ENCODE measurements at regions not wholly inside any gene's neighbourhood (a gene's known extent, or its start where the extent isn't known, plus 50 kb on each side); places are given as distances from the start of the nearest gene placed in this dataset.

DNA sequence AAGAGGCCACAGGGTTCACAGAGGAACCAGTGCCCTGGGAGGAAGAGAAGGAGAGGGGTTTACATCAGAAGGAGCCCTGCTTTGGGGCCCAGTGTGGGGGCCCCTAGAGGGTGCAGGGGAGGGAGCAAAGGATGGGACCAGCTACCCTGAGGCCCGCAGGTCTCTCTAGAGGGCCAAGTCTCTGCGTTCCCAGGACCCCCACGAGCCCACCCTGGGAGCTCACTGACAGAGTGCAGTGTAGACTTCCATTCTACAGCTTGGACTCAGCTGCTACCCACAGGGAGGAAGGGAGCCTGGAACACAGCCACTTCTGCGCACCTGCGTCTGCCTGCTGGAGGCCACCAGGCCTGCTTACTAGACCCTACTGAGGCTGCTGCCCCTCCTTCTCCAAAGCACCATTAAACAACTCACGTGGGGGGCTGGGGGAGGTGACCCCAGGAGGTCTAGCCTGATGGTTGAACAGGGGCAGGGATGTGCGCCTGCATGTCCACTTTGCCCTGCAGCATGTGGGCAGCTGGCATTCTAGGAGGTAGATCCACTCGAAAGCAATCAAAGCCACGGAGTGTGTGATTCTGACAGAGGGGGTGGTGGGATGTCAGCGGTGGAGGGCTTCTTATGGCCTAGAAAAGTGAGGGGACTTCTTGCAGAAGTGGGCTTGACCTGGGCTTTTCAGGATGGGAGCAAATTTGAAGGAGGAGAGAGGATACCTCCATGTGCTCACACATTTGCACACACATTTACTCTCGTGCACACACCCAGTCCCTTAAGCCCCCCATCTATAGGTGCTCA lies 90.2 kb downstream of the ZFP36L2 start:
- no peak overlapping the region for H2AFZ ChIP-seq (ENCODE audit: low read length)

GRCh38 chr2:43135583-43135982 lies 90.8 kb downstream of the ZFP36L2 start:
- H4K20me1 ChIP-seq (ENCODE audit: insufficient read depth, low read length): no peaks in the 10 kb centered on the region
- no peak overlapping the region for H3K27ac ChIP-seq (ENCODE audit: low read depth, low read length)
- peaks cover 24% of the 10 kb centered on the region for H3K4me1 ChIP-seq (ENCODE audit: insufficient read depth, low read length)
- H3K36me3 ChIP-seq (ENCODE audit: insufficient read depth, low read length): no peaks in the 10 kb centered on the region
- TF ChIP-seq, protein P1, sequence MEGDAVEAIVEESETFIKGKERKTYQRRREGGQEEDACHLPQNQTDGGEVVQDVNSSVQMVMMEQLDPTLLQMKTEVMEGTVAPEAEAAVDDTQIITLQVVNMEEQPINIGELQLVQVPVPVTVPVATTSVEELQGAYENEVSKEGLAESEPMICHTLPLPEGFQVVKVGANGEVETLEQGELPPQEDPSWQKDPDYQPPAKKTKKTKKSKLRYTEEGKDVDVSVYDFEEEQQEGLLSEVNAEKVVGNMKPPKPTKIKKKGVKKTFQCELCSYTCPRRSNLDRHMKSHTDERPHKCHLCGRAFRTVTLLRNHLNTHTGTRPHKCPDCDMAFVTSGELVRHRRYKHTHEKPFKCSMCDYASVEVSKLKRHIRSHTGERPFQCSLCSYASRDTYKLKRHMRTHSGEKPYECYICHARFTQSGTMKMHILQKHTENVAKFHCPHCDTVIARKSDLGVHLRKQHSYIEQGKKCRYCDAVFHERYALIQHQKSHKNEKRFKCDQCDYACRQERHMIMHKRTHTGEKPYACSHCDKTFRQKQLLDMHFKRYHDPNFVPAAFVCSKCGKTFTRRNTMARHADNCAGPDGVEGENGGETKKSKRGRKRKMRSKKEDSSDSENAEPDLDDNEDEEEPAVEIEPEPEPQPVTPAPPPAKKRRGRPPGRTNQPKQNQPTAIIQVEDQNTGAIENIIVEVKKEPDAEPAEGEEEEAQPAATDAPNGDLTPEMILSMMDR (IDR thresholded peaks at IDR 0.05; ENCODE audit: extremely low read depth, low read depth, low read length): no peak
- peak; percentile 43 for DNase-seq (ENCODE audit: insufficient read length, low spot score, missing footprints)
- H3K4me3 ChIP-seq (ENCODE audit: insufficient read depth, low read length): no peak overlapping the region
- no peaks in the 10 kb centered on the region for H3K9me3 ChIP-seq (ENCODE audit: low read depth, low read length)
- no peak overlapping the region for H2AFZ ChIP-seq (ENCODE audit: low read length)
- H3K4me2 ChIP-seq (ENCODE audit: insufficient read depth, low read length): no peak overlapping the region
- no peaks in the 10 kb centered on the region for H3K79me2 ChIP-seq (ENCODE audit: insufficient read depth, low read length)
- H3K27me3 ChIP-seq (ENCODE audit: insufficient read depth, low read length): no peaks in the 10 kb centered on the region

More for the DNA sequence above, 90.2 kb downstream of the ZFP36L2 start:
- Histone ChIP-seq H4K20me1 (ENCODE audit: insufficient read depth, low read length) (no peaks in the 10 kb centered on the region), H3K79me2 (ENCODE audit: insufficient read depth, low read length) (no peaks in the 10 kb centered on the region), H3K4me3 (ENCODE audit: insufficient read depth, low read length) (no peak overlapping the region), H3K27ac (ENCODE audit: low read depth, low read length) (no peak overlapping the region), H3K4me1 (ENCODE audit: insufficient read depth, low read length) (peaks cover 18% of the 10 kb centered on the region), H3K4me2 (ENCODE audit: insufficient read depth, low read length) (no peak overlapping the region), H3K27me3 (ENCODE audit: insufficient read depth, low read length) (no peaks in the 10 kb centered on the region), H3K36me3 (ENCODE audit: insufficient read depth, low read length) (no peaks in the 10 kb centered on the region), H3K9me3 (ENCODE audit: low read depth, low read length) (no peaks in the 10 kb centered on the region)
- TF ChIP-seq, protein P1 (IDR thresholded peaks at IDR 0.05; ENCODE audit: extremely low read depth, low read depth, low read length): no peak
- DNase-seq (ENCODE audit: insufficient read length, low spot score, missing footprints): peak; percentile 21

DNA sequence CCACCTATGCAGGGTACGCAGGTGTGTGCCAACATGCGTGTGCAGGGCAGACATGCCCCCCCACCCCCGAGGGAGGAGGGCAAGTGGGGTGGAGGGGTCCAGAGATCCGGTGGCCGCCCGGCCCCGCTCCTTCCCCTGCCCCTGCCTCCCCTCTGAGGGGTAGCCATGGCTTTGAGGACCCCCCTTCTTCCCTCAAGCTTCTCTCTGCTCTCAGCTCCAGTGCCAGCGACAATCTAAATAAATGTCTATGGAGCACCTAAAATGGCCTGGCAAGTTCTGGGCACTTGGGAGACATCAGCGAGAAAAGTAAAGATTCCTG lies 91.9 kb downstream of the ZFP36L2 start:
- Histone ChIP-seq H4K20me1 (ENCODE audit: insufficient read depth, low read length) (no peaks in the 10 kb centered on the region), H3K4me1 (ENCODE audit: insufficient read depth, low read length) (peaks cover 30% of the 10 kb centered on the region), H3K27ac (ENCODE audit: low read depth, low read length) (no peak overlapping the region), H3K9me3 (ENCODE audit: low read depth, low read length) (no peaks in the 10 kb centered on the region), H3K4me2 (ENCODE audit: insufficient read depth, low read length) (no peak overlapping the region), H3K4me3 (ENCODE audit: insufficient read depth, low read length) (no peak overlapping the region), H2AFZ (ENCODE audit: low read length) (no peak overlapping the region), H3K27me3 (ENCODE audit: insufficient read depth, low read length) (no peaks in the 10 kb centered on the region), H3K36me3 (ENCODE audit: insufficient read depth, low read length) (no peaks in the 10 kb centered on the region), H3K79me2 (ENCODE audit: insufficient read depth, low read length) (no peaks in the 10 kb centered on the region)
- no peak for DNase-seq (ENCODE audit: insufficient read length, low spot score, missing footprints)
- TF ChIP-seq, protein P1 (IDR thresholded peaks at IDR 0.05; ENCODE audit: extremely low read depth, low read depth, low read length): no peak

GRCh38 chr2:43133708-43134570 lies 92.5 kb downstream of the ZFP36L2 start:
- H2AFZ ChIP-seq (ENCODE audit: low read length): no peak overlapping the region
- TF ChIP-seq, protein P1 (IDR thresholded peaks at IDR 0.05; ENCODE audit: extremely low read depth, low read depth, low read length): no peak
- peaks cover 30% of the 10 kb centered on the region for H3K4me1 ChIP-seq (ENCODE audit: insufficient read depth, low read length)
- DNase-seq (ENCODE audit: insufficient read length, low spot score, missing footprints): peak; percentile 78
- H3K4me3 ChIP-seq (ENCODE audit: insufficient read depth, low read length): no peak overlapping the region
- H3K79me2 ChIP-seq (ENCODE audit: insufficient read depth, low read length): no peaks in the 10 kb centered on the region
- H3K4me2 ChIP-seq (ENCODE audit: insufficient read depth, low read length): no peak overlapping the region
- no peaks in the 10 kb centered on the region for H3K36me3 ChIP-seq (ENCODE audit: insufficient read depth, low read length)
- H3K9me3 ChIP-seq (ENCODE audit: low read depth, low read length): no peaks in the 10 kb centered on the region
- no peaks in the 10 kb centered on the region for H4K20me1 ChIP-seq (ENCODE audit: insufficient read depth, low read length)
- no peak overlapping the region for H3K27ac ChIP-seq (ENCODE audit: low read depth, low read length)
- H3K27me3 ChIP-seq (ENCODE audit: insufficient read depth, low read length): no peaks in the 10 kb centered on the region

Data from osteoblast (primary cell).